ENCODE measurements at regions not wholly inside any gene's neighbourhood (a gene's known extent, or its start where the extent isn't known, plus 50 kb on each side); places are given as distances from the start of the nearest gene placed in this dataset.

- Histone ChIP-seq H3K9ac (ENCODE audit: insufficient read depth, low read length, poor library complexity, severe bottlenecking) (no peak overlapping the region), H3K4me2 (replicated peaks; ENCODE audit: extremely low read depth, low read length, poor library complexity, severe bottlenecking) (no peak overlapping the region), H3K36me3 (replicated peaks in 1 of 2; ENCODE audit: control insufficient read depth in 1 of 2, insufficient read depth in 2 of 2, low read length in 2 of 2) (no peaks in the 10 kb centered on the region), H3K4me3 (replicated peaks in 1 of 3; ENCODE audit: low read depth in 2 of 3, low read length in 3 of 3) (no peak overlapping the region), H3K9me3 (replicated peaks in 1 of 2; ENCODE audit: control insufficient read depth in 1 of 2, insufficient read depth in 1 of 2, low read length in 2 of 2) (no peaks in the 10 kb centered on the region), H3K27ac (ENCODE audit: low read depth in 1 of 2, low read length in 2 of 2) (no peak overlapping the region), H4K20me1 (ENCODE audit: insufficient read depth, low read length) (no peaks in the 10 kb centered on the region), H3K79me2 (ENCODE audit: insufficient read depth, low read length) (no peaks in the 10 kb centered on the region), H3K4me1 (ENCODE audit: control insufficient read depth in 1 of 2, insufficient read depth in 2 of 2, low read length in 2 of 2) (peaks cover 0 to 25% of the 10 kb centered on the region in 2 donors), H3K27me3 (ENCODE audit: control insufficient read depth in 2 of 2, insufficient read depth in 2 of 2, low read length in 2 of 2) (no peaks in the 10 kb centered on the region), H2AFZ (ENCODE audit: insufficient read depth, low read depth, low read length, poor library complexity, severe bottlenecking) (no peak overlapping the region)
- H3K27me3 Mint-ChIP-seq (ENCODE audit: low read depth in 3 of 3): peaks cover 0 to 4% (median 3%) of the 10 kb centered on the region in 3 donors
- WGBS (ENCODE audit: insufficient coverage): 78% methylated on average over 3 of the region's 4 CpGs
- peaks cover 13% of the 10 kb centered on the region for H3K4me1 Mint-ChIP-seq
- no peak overlapping the region for H3K27ac Mint-ChIP-seq
- DNase-seq: no peak
- peaks cover 0 to 2% (median 0%) of the 10 kb centered on the region in 7 donors for H3K9me3 Mint-ChIP-seq
- intact Hi-C loops (cut with micrococcal nuclease): no loop called here
- no peaks in the 10 kb centered on the region for H3K36me3 Mint-ChIP-seq
- no peak for TF ChIP-seq CTCF (IDR thresholded peaks at IDR 0.05)
- H3K4me3 Mint-ChIP-seq: no peak overlapping the region
These were observed 182.0 kb upstream of the GHITM start for GRCh38 chr10:83957168-83957947.

- no peak overlapping the region for H3K9ac ChIP-seq (ENCODE audit: insufficient read depth, low read length, poor library complexity, severe bottlenecking)
- Mint-ChIP-seq H3K4me3 (no peak overlapping the region), H3K4me1 (peaks cover 11% of the 10 kb centered on the region), H3K27me3 (ENCODE audit: low read depth in 3 of 3) (peaks cover 3 to 5% (median 4%) of the 10 kb centered on the region in 3 donors), H3K27ac (peak overlapping the region in 1 of 7 donors; percentile 47), H3K36me3 (no peaks in the 10 kb centered on the region), H3K9me3 (peaks cover 0 to 2% (median 0%) of the 10 kb centered on the region in 7 donors)
- no peaks in the 10 kb centered on the region for H3K79me2 ChIP-seq (ENCODE audit: insufficient read depth, low read length)
- H3K4me1 ChIP-seq (ENCODE audit: control insufficient read depth in 1 of 2, insufficient read depth in 2 of 2, low read length in 2 of 2): peaks cover 0 to 22% of the 10 kb centered on the region in 2 donors
- H3K4me2 ChIP-seq (replicated peaks; ENCODE audit: extremely low read depth, low read length, poor library complexity, severe bottlenecking): no peak overlapping the region
- no peak overlapping the region for H3K4me3 ChIP-seq (replicated peaks in 1 of 3; ENCODE audit: low read depth in 2 of 3, low read length in 3 of 3)
- intact Hi-C loops (cut with micrococcal nuclease): no loop called here
- H3K27ac ChIP-seq (ENCODE audit: low read depth in 1 of 2, low read length in 2 of 2): no peak overlapping the region
- no peak overlapping the region for H2AFZ ChIP-seq (ENCODE audit: insufficient read depth, low read depth, low read length, poor library complexity, severe bottlenecking)
- H3K27me3 ChIP-seq (ENCODE audit: control insufficient read depth in 2 of 2, insufficient read depth in 2 of 2, low read length in 2 of 2): no peaks in the 10 kb centered on the region
- peak in 2 of 3 donors; percentile 10 to 26 for DNase-seq
- no peak for TF ChIP-seq CTCF (IDR thresholded peaks at IDR 0.05)
- no peaks in the 10 kb centered on the region for H3K9me3 ChIP-seq (replicated peaks in 1 of 2; ENCODE audit: control insufficient read depth in 1 of 2, insufficient read depth in 1 of 2, low read length in 2 of 2)
- H3K36me3 ChIP-seq (replicated peaks in 1 of 2; ENCODE audit: control insufficient read depth in 1 of 2, insufficient read depth in 2 of 2, low read length in 2 of 2): no peaks in the 10 kb centered on the region
- H4K20me1 ChIP-seq (ENCODE audit: insufficient read depth, low read length): no peaks in the 10 kb centered on the region
- 60% methylated on average over 1 of the region's 3 CpGs for WGBS (ENCODE audit: insufficient coverage)
These were observed 180.0 kb upstream of the GHITM start for GRCh38 chr10:83959328-83959727.

Data from CD14-positive monocyte (primary cell).